Esophagus mucosa (tissue), 1 donor: ENCODE measurements at regions not wholly inside any gene's neighbourhood (a gene's known extent, or its start where the extent isn't known, plus 50 kb on each side); places are given as distances from the start of the nearest gene placed in this dataset.
"Not testable (repeated sequence)": the region's sequence is repeated elsewhere in the genome, so short reads cannot be mapped to it uniquely, and the experiment has no call there.

ENCODE experiments used
- ATAC-seq: fragments of 200-7000 bp; cut with Tn5 transposase; one replicate; pipeline ENCODE4 v1.9.1; 2020
- donor health status: DM: yes; HTN: yes; CAD: no.

DNA sequence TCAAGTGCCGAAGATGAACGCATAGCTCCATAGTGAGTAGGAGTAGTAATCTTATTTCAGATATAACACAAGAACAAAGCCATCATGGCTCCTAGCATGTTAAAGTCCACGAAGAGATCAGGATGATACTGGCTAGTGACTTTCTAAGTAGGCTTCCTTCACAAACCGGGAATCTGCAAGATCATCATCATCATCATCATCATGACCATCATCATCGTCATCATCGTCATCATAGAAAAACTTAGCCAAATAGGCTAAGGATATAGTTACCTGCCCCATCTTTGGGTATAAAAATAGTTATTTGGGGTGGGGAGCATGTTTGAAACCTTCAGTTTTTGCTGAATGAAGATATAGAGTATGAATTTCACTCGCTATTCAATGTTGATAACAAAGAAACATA is 57.9 kb downstream of the PYDC2 start:
- ATAC-seq, result no peak

DNA sequence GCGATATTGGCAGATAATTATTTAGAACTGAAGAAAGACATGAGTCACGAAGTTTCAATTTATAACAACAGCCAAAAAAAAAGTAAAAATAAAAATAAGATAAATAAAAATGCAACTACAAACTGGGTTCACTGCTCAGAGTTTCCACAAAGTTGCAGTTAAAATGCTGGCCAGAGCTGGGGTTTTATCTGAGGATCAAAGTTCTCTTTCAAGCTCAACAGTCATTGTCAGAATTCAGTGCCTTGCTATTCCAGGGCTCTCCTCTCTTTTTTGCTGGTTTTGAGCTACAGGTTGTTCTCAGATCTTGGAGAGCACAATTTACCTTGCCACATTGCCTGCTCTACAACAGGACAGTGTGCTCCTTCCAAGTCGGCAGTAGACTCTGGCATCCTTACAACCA is 60.1 kb downstream of the PYDC2 start:
- ATAC-seq, result no peak

DNA sequence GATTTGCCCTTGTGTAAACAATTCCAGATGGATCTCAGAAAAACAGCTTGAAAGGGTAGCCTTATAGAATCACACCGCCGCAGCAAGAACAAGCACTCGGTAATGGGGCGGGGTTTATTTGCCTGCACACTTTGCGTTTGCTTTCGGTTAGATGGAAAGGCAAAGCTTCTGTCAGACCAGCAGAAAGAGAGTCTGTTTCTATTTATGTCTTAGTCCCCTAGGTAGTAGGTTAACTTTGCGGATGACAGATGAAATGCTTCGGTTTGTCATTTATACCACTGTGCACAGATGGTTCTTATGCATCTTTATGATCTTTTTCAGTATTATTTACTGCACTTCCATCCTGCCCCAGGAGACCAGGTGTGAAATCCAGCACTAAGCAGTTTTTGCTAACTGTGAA is 62.2 kb downstream of the PYDC2 start:
- no peak for ATAC-seq

DNA sequence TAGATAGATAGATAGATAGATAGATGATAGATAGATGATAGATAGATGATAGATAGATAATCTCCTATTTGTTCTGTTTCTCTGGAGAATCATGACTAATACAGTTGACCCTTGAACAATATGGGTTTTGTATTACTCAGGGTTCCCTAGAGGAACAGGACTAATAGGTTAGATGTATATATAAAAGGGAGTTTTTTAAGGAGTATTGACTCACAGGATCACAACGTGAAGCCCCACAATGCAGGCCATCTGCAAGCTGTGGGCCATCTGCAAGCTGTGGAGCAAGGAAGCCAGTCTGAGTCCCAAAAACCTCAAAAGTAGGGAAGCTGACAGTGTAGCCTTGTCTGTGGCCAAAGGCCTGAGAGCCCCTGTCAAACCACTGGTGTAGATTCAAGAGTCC is 67.6 kb downstream of the PYDC2 start:
- no peak for ATAC-seq

DNA sequence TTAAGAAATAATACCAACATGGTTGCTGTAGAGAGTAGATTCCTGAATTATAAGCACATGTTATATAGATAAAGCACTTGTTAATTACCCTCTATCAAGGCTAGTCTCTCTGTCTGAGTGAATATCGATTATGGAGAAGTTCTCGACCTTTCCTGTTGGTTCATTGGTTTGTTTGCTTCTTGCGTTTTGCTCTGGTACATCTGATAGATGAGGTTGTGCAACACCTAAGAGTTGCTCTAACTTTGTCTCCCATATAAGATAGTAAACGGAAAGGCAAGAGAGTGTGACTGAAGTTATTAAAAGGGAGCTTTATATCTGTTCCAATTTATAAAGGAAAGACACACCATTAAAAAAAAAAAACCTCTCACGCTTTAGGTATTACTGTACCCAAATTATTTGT is 69.0 kb downstream of the PYDC2 start:
- ATAC-seq, result no peak

DNA sequence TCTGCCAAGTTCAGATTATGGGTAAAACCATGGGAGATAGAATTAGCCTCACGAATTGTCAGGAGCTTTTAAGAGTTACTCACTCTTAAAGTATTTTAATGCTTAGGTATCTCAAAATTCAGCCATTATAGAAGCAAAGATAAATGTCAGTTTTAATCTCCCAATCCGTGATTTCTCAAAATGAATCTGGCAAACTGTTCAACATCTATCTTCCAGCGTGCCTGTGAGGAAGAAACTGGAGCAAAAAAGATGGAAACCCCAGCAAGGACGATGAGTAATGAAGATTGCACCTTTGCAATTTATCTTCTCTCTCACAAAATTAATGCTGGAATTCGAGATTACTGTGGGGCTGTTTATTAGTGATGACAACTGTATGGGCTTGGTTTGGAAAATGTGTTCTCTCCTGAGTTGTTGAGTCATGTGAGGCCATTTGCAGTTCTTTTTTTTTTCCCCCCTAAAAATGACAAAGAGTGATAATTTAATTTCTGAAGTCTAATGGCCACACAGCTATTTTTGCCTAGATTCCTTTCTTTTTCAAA is 70.5 kb downstream of the PYDC2 start:
- ATAC-seq, result no peak

DNA sequence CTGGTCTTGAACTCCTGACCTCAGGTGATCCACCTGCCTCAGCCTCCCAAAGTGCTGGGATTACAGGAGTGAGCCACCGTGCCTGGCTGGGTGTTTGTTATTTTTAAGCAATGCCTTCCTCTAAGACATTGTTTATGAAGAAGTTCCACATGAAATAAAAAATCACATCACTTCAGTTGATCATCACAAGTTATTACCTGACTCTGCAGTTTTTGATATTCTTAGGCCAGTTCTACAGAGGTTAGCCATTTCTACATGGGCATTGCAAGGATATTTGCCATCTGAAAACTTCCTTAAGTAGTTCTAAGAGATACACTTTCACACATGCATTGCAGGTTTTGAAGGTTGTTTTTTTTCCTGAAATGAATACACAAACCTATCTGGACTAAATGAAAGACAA is 82.1 kb downstream of the PYDC2 start:
- ATAC-seq, result no peak

DNA sequence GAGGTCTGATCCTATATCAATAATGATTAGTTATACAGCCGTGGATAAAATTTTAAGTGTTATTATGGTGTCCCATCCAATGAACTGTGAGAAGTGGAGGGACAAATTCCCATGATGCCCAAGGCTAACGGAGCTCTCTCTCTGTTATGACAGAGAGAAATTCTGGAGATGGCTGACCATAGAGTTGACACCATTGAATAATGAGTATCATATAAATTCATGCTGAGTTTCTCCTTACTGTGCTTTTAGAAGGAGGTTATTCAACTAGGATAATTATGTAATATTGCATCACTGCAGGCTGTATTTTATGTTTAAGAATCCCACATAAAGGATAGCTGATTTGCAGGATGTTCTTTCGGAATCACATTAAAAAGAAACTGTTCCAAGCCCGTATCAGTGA is 82.9 kb downstream of the PYDC2 start:
- no peak for ATAC-seq

DNA sequence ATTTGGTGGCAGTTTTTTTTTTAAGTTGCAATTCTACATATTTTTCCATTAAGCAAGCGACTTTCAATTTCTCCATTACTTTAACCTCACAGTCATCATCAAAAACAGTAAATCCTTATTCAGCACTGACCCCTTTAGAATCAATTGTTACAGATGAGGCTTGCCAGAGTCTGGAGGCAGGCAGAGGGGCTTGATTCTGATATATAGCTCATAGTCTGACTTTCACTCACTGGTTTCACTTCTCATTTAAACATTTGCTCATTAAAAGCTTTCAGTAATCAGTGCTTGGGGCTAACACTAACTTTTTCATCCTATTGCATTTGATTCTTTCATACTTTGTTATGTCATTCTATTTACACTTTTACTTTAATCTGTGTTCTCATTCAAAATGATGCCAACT is 88.4 kb downstream of the PYDC2 start:
- ATAC-seq, result no peak

DNA sequence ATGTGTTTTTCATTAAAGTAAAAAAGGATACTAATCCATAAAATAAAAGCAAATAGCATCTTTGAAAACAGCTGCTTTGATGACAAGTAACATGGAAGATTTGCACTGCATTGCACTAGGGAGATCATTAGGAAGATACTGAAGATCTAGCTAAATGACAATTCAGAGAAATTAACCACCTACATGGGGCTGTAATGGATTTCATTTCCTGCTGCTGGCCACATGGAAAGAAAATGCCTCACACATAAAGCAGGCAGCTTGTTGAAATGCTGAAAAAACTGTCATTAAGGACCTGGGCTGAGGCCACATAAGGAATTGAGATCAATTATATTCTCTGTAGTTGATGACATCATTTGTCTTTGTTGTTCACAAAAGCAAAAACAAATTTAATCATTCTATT is 94.1 kb downstream of the PYDC2 start:
- ATAC-seq, result no peak

DNA sequence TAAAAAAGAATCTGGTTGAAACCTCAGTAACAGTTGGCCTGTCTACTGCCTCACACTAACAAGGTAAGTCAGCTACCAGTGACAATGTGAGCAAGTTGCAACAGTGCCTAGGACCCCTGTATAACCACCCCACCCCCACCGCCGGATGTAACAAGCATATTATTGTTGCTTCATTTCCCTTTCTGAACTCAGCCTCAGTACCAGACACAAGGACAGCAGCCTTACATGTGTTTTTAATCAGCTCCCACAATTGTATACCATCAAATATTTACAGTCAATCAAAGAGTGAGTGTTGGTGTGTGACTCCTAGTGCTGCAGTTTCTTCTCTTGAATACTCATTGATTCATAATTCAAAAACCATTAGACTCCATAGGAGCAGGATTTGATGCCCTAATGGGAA is 96.4 kb downstream of the PYDC2 start:
- ATAC-seq, result no peak

DNA sequence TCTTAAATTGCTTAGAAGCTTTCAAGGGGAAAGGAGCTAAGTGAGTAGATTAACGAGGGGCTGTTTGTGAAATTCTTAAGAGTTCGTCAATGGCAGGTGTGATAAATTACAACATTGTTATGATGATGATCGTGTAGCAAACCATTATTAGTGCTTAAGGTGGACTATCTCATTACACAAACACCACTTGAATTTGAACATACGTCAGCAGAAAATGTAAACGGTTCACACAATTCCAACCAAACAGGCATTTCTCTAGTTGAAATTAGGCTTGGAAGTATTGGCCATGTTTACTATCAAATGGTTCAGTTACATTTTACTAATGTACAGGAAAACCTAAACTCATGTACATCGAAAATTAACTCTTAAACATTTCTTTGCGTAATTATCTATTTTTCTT is 102.8 kb downstream of the PYDC2 start:
- ATAC-seq, result no peak

DNA sequence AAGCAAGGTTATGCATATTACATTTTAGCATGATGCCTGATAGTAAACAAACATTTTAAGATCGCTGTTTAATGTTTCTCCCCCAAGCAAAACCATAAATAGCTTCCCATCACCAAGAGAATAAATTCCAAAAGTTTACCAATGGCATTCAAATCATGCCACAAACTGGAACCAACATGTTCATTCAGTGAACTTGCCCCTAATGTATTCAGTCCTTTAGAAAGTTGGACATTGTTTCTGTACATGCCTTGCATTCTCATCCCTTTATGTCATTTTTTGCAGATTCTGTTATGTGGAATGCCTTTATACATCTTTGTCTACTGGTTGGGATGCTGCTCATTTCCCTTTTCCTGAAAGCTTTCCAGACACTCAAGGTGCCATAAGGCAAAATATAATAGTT is 105.5 kb downstream of the PYDC2 start:
- no peak for ATAC-seq

DNA sequence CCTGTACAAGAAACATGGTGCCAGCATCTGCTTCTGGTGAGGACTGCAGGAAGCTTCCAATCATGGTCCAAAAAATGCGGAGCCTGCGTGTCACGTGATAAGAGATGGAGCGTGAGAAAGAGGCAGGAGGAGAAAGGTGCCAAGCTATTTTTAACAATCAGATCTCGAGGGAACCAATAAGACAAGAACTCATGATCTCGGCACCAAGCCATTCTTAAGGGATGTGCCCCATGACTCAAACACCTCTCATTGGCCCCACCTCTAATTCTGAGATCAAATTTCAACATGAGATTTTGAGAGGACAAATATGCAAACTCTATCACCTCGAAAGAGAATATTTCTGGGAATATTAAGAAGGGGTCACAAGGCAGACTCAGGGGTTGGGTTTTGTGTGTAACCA is 107.2 kb downstream of the PYDC2 start:
- ATAC-seq, result no peak

DNA sequence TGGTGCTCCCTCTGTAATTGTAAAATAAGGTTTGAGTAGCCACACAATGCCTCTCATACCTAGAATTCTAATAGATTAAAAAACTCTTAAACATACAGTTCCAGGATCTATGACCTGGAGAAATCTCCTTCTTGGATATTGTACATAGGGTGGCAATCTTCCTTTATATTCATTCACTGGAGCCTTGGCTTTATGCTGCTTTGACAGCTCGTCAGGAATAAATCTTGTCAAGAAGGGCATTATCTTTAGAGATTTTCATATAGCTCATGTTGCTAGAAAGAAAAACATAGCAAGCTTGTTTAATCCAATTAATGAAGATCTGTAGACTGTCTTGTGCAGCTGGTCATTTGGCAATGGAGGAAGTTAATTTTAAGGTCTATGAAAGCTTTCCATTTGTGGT is 131.1 kb downstream of the PYDC2 start:
- ATAC-seq, result no peak

DNA sequence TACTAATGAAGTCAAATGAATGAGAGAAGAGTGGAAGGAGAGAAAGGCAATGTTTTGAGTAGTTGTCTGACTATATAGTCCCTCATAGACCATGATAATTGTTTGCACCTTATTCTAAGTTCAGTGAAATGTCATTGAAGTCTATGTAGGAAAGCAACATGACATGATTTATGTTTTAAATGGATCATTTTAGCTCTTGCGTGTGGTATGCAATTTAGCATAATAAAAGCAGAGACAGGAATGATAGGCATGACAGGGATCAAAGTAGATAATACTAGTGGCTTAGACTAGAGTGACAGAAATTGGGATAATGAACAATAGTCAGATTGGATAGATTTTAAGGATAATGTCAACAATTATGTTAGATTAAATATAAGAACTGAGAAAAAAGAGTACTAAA is 132.5 kb downstream of the PYDC2 start:
- ATAC-seq, result no peak

DNA sequence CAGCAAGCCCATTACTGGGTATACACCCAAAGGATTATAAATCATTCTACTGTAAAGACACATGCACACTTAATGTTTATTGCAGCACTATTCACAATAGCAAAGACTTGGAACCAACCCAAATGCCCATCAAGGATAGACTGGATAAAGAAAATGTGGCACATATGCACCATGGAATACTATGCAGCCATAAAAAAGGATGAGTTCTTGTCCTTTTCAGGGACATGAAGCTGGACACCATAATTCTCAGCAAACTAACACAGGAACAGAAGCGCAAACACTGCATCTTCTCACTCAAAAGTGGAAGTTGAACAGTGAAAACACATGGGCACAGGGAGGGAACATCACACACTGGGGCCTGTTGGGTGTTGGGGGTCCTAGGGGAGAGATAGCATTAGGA is 154.5 kb downstream of the PYDC2 start:
- ATAC-seq, result not testable (repeated sequence)

DNA sequence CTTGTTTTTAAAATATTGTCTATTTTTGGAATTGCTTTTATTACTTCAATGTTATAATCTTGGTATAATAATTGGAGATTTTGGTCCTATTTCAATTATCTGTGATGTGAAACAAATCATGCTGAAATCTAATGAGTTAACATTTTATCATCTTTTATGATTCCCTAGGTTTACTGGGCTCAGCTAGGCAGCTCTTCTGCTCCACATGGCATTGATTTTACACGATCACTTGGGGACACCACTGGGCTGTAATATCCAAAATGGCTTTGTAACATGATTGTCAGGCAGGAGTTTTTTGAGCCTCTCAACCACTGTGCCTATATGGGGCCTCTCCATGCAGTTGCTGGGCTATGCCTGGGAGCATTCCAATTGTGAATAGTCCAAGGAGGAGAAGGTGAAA is 163.3 kb downstream of the PYDC2 start:
- ATAC-seq, result no peak

DNA sequence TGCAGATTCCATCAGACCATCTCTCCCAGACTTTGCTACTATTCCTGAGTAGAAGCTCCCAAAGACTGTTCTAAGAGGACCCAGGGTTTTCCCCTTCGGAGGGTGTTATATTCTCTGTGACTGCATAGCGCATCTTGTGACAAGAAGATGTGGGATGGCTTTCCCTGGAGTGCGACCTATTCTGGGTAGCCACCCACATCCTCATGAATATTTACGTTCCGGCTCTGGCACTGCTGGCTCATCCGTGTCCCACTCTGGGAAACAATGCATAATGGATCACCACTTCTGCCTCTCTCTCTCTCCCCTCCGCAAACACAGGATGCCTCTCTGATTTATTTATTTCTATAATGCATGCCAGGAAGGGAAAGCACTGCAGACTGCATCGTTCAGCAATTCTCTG is 166.1 kb downstream of the PYDC2 start:
- no peak for ATAC-seq

DNA sequence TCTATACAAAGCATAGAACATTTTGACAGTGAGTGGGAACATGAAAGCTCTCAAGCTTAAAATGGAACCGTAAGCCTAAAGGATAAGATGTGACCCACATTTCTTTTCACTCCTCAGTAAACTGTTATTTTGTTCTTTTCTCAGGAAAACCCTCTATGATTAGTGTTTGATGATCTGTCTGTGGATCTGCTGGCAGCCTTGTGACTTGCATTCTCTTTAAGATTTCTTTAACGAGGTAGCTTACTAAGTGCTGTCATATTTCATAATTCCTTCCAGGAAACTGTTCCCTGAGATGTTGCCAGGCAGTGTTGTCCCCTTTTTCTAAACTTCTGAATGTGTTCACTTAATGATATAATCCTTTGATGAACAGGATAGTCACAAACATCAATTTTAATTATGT is 167.6 kb downstream of the PYDC2 start:
- no peak for ATAC-seq

DNA sequence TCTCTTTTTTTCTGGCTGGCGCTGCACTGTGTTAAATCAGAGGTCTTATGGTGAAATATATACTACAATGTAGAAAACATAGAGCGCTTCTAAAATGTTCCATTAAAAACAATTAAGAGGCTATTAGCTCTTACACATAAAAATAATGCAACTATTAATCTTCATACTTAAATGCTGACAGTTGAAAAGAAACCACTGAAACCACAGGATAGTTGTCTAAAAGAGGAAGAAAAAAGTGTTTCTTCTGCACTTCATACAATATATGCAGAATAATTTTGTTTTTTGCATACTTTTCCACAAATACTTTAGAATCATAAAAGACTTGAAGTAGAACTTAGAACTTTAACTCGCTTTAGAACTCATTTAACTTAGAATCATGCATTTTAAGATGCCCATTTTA is 170.5 kb downstream of the PYDC2 start:
- no peak for ATAC-seq

DNA sequence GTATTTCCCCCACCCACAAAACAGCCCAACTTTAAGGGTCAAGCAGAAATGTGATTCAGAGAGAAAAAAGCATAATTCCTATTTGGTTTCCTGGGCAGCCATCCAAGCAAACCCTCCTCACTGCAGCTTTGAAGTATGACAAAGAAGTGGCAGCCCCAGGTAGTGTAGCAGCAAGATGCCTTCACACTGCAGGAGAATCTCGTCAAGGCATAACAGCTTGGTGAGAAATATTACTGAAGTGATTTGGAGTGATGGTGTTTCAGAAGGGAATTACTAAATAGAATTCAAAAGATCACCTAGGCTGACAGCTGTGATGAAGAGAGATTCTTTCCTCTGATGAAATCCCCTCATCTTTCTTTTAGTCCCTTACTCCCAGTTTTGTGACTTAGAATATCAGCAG is 173.9 kb downstream of the PYDC2 start:
- ATAC-seq, result no peak

DNA sequence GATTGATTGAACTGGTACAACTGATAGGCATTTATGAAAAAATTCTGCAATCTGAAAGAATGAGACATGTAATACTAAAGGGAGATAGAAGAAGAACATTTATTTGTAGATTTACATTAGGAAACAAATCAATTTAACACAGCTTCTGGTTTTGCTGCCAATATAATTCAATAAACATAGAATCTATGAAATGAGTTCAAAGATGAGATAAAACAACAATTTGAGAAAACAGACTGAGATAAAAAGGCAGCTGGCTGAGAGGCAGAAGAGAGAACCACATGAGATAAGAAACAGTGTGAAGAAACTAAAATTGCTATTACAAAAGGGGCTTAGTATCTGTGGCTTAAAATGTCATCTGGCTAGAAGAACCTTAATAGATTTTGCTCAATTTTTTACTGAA is 176.6 kb downstream of the PYDC2 start:
- ATAC-seq, result no peak

DNA sequence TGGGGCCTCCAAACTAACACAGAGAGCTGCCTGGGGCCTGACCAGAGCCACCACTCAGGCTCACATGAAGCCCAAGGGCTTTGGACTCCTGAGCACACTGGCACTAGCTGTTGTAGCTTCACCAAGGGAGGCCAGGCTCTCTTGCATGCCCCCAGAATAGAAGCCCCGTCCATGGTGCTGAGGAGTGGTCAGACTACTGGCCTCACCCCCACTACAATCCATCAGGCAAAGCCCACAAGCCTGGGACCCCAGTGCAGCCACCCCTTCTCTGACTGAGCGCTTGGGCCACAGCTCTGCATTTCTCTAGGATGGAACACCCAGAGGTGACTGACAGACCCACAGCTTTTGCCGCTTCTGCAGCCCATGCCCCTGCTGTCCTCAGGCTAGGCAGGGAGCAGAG is 180.8 kb downstream of the PYDC2 start:
- no peak for ATAC-seq

DNA sequence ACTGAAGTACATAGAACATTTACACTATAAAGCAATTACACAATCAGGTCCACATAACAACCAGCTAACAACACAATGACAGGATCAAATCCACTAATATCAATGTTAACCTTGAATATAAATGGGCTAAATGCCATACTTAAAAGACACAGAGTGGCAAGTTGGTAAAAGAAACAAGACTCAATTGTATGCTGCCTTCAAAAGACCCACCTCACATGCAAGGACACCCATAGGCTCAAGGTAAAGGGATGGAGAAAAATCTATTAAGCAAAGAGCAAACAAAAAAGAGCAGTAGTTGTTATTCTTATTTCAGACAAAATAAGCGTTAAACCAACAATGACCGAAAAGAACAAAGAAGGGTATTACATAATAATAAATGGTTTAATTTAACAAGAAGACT is 183.3 kb downstream of the PYDC2 start:
- no peak for ATAC-seq

DNA sequence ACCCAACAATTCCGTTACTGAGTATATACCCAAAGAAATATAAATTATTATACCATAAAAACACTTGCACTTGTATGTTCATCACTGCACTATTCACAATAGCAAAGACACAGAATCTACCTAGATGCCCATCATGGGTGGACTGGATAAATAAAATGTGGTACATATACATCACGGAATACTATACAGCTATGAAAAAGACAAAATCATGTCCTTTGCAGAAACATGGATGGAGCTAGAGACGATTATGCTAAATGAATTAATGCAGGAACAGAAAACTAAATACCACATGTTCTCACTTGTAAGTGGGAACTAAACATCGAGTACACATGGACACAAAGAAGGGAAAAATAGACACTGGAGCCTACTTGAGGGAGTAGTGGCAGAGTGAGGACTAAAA is 185.3 kb downstream of the PYDC2 start:
- ATAC-seq, result no peak
